ENCODE measurements at regions not wholly inside any gene's neighbourhood (a gene's known extent, or its start where the extent isn't known, plus 50 kb on each side); places are given as distances from the start of the nearest gene placed in this dataset.
"Not testable (repeated sequence)": the region's sequence is repeated elsewhere in the genome, so short reads cannot be mapped to it uniquely, and the experiment has no call there.

DNA sequence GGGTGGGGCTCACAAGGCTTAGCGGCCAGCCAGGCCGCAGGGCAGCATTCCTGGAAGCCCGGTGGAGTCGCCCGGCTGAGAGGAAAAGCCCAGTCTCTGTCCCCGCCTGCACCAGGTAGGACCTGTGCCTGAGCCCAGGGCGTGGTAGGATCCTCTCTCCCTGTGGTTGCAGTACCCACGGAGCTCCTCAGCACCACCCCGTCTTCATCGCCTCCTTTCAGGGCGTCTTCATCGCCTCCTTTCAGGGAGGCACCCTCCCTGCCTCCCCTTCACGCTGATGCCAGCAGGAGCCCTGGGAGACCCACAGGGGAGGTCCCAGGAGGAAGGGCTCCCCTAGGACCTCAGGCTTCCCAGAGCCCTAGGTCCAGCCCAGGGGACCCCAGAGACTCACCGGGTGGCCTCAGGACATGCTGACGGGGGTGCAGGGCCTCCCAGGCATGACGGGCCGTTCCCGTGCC, 53.3 kb upstream of the NOTCH1 start:
- Mint-ChIP-seq H3K27ac (no peak overlapping the region), H3K27me3 (no peaks in the 10 kb centered on the region), H3K4me1 (ENCODE audit: unreplicated experiment) (peaks cover 41% of the 10 kb centered on the region), H3K9me3 (no peaks in the 10 kb centered on the region), H3K4me3 (no peak overlapping the region), H3K36me3 (no peaks in the 10 kb centered on the region)
- TF ChIP-seq, protein P1, sequence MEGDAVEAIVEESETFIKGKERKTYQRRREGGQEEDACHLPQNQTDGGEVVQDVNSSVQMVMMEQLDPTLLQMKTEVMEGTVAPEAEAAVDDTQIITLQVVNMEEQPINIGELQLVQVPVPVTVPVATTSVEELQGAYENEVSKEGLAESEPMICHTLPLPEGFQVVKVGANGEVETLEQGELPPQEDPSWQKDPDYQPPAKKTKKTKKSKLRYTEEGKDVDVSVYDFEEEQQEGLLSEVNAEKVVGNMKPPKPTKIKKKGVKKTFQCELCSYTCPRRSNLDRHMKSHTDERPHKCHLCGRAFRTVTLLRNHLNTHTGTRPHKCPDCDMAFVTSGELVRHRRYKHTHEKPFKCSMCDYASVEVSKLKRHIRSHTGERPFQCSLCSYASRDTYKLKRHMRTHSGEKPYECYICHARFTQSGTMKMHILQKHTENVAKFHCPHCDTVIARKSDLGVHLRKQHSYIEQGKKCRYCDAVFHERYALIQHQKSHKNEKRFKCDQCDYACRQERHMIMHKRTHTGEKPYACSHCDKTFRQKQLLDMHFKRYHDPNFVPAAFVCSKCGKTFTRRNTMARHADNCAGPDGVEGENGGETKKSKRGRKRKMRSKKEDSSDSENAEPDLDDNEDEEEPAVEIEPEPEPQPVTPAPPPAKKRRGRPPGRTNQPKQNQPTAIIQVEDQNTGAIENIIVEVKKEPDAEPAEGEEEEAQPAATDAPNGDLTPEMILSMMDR (conservative IDR thresholded peaks at IDR 0.05) = no peak
- no peak for DNase-seq (ENCODE audit: extremely low spot score, unreplicated experiment)

DNA sequence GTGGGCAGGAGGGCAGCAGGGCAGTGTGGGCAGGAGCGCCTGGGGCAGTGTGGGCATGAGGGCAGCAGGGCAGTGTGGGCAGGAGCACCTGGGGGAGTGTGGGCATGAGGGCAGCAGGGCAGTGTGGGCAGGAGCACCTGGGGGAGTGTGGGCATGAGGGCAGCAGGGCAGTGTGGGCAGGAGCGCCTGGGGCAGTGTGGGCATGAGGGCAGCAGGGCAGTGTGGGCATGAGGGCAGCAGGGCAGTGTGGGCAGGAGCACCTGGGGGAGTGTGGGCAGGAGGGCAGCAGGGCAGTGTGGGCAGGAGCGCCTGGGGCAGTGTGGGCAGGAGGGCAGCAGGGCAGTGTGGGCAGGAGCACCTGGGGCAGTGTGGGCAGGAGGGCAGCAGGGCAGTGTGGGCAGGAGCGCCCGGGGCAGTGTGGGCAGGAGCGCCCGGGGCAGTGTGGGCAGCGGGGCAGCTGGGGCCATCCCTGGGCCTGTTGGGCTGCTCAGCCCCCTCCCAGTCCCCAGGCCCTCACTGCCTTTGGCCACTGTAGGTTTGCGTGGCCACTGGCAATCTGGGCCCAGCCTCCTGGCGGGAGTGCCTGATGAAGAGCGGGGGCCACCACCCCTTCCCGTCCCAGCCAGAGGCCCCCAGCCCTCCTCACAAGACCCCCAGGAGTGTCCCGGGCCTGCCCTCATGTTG, 52.7 kb upstream of the NOTCH1 start:
- not testable (repeated sequence) for H3K27me3 Mint-ChIP-seq

DNA sequence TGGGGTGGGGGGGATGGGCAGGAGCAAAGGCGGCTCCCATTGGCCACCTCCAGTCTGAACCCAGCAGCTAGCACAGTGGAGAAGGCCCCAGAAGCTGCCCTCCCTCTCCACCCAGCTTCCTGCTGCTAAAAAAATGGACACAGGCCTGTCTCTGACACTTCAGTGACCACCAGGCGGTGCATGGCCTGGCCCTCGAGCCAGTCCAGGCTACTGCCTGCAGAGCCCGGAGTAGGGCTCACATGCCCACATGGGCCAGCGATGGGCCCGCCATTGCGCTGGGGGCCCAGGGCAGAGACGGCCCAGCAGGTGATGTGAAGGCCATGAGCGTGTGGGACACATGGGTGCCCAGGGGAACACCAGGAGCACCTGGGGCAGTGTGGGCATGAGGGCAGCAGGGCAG, 52.1 kb upstream of the NOTCH1 start:
- no peak for DNase-seq (ENCODE audit: extremely low spot score, unreplicated experiment)
- Mint-ChIP-seq H3K36me3 (no peaks in the 10 kb centered on the region), H3K9me3 (no peaks in the 10 kb centered on the region), H3K27ac (no peak overlapping the region), H3K4me1 (ENCODE audit: unreplicated experiment) (peaks cover 43% of the 10 kb centered on the region), H3K4me3 (no peak overlapping the region), H3K27me3 (peaks cover 3% of the 10 kb centered on the region)
- TF ChIP-seq, protein P1 (conservative IDR thresholded peaks at IDR 0.05) = peak; percentile 52

More for the DNA sequence above, 52.7 kb upstream of the NOTCH1 start:
- not testable (repeated sequence) for H3K9me3 Mint-ChIP-seq; H3K4me3 Mint-ChIP-seq; H3K36me3 Mint-ChIP-seq; DNase-seq (ENCODE audit: extremely low spot score, unreplicated experiment); H3K27ac Mint-ChIP-seq
- H3K4me1 Mint-ChIP-seq (ENCODE audit: unreplicated experiment) = peaks cover 46% of the 10 kb centered on the region

DNA sequence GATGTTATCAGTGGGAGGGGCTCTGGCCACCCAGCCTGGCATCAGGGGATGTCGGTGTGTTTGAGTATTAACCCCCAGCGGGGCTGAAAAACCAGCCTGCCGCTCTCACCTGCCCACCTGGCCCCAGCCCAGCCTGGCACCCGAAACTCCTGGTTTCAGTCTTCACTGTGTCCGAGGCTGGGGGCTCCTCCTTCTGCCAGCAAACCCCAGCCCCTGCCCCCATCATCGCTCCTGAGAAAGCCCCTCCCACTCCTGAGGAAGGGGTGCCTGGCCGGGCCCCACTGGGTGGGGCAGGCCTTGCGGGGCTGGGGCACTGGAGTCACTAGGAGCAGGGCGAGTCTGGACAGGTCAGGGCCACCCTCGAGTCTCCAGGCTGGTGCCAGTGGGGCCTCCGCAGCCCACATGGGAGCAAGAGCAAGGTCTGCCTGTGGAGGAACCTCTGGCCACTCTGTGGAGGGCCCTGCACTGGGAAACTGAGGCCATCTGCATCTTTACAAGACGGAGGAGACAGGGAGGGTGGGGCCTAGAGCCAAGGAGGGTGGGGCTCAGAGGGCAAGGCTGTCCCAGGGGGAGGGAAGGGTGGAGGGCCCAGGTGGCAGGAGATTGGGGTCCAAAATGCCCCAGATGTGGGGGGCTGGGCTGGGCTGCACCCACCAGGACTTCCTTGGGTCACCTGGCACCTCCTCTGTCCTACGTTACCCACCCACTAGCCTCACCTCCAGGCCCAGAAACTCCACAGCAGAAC, 51.5 kb upstream of the NOTCH1 start:
- Mint-ChIP-seq H3K9me3 (no peaks in the 10 kb centered on the region), H3K36me3 (no peaks in the 10 kb centered on the region), H3K27ac (peak overlapping the region; percentile 71), H3K4me1 (ENCODE audit: unreplicated experiment) (peaks cover 37% of the 10 kb centered on the region), H3K4me3 (no peak overlapping the region), H3K27me3 (peaks cover 3% of the 10 kb centered on the region)
- DNase-seq (ENCODE audit: extremely low spot score, unreplicated experiment) = no peak
- TF ChIP-seq, protein P1 (conservative IDR thresholded peaks at IDR 0.05) = no peak

DNA sequence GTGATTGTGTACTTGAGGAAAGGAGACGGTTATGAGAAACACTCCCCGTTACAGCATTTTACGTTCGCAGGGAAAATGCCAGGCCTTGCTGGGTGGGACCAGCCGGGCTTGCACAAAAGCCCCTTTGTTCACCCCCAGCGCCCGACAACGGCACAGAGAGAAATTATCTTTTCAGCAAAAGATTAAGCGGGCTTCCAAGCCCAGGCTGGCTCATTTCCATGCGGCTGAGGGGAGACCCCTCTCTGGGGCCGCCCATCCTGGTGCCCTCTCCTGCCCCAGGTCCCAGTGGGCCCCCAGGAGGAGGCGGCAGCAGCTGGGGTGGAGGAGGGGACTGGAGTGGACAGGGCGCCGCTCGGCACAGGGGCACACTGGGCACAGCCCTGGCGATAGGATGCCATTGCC, 50.8 kb upstream of the NOTCH1 start:
- no peaks in the 10 kb centered on the region for H3K36me3 Mint-ChIP-seq
- H3K9me3 Mint-ChIP-seq = no peaks in the 10 kb centered on the region
- TF ChIP-seq, protein P1 (conservative IDR thresholded peaks at IDR 0.05) = no peak
- peak overlapping the region; percentile 22 for H3K4me3 Mint-ChIP-seq
- DNase-seq (ENCODE audit: extremely low spot score, unreplicated experiment) = no peak
- peak overlapping the region; percentile 71 for H3K27ac Mint-ChIP-seq
- H3K27me3 Mint-ChIP-seq = peaks cover 3% of the 10 kb centered on the region
- peaks cover 34% of the 10 kb centered on the region for H3K4me1 Mint-ChIP-seq (ENCODE audit: unreplicated experiment)

DNA sequence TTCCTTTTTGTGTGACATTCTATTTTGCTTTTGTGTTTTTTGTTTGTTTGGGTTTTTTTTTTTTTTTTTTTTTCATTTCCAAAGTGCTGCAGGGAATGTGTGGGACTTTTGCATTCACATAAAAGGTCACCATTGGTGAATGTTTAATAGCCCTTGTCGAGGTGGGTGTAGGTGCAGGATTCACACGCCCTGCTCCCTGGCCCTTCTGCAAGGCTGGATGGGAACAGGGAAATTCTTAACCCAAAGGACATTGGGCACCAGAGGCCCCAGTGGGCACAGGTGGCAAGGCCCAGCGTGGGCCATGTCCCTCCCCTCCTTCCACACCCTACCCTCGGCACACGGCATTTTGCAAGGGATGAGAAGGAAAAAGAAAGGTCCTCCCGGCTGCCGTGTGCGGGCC, 50.4 kb upstream of the NOTCH1 start:
- DNase-seq (ENCODE audit: extremely low spot score, unreplicated experiment) = no peak
- H3K9me3 Mint-ChIP-seq = no peaks in the 10 kb centered on the region
- peak overlapping the region; percentile 71 for H3K27ac Mint-ChIP-seq
- peak overlapping the region; percentile 22 for H3K4me3 Mint-ChIP-seq
- no peaks in the 10 kb centered on the region for H3K36me3 Mint-ChIP-seq
- peaks cover 34% of the 10 kb centered on the region for H3K4me1 Mint-ChIP-seq (ENCODE audit: unreplicated experiment)
- TF ChIP-seq, protein P1 (conservative IDR thresholded peaks at IDR 0.05) = no peak
- H3K27me3 Mint-ChIP-seq = peaks cover 3% of the 10 kb centered on the region
